NCI-H2171 treated with DMSO at 0.1 percent for 48 hours (cell line): ENCODE measurements at regions not wholly inside any gene's neighbourhood (a gene's known extent, or its start where the extent isn't known, plus 50 kb on each side); places are given as distances from the start of the nearest gene placed in this dataset.

Experiments
- DNase-seq: peaks from one replicate; lab custom pipeline; 2025; lab: John Stamatoyannopoulos, UW

DNA sequence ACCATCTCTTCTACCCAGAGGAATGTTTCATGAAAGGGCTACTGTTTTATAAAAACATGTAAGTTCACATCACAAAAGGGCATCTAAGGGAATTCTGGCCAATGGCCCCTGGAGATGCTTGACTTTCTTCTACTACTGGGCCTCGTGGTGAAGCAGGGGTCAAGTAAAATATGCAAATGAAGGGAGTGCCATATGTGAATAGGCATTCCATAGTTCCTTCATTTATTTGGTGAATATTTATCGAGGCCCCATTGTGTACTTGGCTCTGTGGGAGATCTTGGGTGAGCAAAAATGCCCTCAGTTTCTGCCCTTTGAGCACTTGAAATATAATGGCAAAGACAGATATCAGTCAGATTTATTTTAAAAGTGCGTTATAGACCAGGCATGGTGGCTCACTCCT, 101.3 kb upstream of the CACNA2D3 start:
- no peak for DNase-seq

DNA sequence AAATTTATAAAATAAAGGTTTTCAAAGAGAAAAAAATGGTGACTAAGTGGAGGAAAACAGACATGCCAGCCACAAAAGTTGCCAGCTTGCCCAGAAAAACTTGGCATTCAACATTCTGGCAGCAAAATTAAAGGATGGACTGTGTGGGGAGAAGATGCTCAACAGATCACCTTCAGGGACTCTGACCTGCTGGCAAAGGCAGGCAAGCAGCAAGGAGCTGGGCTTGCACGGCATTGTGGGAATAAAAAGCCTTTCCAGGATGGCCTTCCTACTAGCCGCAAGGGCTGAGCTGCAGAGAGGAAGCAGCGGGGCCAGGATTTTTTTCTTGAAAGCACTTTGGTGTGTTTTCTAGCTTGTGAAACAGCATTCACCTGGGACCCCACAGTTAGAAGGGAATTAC, 101.9 kb upstream of the CACNA2D3 start:
- DNase-seq = no peak

DNA sequence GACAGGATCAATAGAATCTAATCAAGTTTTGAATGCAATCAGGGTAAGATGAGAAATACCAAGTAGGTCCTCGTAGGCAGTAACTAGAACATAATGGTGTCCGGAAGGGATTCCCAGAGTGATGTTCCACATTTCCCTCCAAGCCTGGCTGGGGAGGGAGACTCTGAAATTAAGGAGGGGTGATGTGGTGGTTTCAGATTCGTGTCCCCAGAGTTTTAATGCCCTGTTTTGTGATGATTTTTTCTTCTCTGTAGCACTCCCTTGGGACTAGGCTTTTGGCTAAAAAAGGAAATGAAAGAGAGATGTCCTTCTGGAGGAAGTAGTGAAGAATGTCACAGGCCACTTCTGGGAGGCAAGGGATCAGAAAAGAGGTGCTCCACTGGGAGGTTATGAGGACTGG, 108.3 kb upstream of the CACNA2D3 start:
- peak; percentile 78 for DNase-seq

DNA sequence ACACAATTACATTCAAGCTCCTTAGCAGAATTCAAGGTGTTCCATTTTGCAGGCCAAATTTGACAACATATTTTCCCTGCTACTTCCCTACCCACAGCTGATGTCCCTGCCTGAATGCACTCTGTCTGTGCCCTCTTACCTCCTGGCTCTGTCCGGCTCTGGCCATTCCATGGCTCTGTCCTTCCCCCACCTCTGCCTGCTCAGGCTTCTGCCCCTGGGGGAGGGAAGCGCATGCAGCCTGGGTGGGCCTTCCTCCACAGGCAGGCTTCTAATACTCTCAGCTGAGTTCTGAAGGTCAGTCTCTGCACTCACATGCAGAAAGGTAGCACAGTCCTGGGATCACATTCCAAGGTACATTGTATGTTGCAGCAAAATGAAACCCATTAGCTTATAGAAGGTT, 113.6 kb upstream of the CACNA2D3 start:
- no peak for DNase-seq

DNA sequence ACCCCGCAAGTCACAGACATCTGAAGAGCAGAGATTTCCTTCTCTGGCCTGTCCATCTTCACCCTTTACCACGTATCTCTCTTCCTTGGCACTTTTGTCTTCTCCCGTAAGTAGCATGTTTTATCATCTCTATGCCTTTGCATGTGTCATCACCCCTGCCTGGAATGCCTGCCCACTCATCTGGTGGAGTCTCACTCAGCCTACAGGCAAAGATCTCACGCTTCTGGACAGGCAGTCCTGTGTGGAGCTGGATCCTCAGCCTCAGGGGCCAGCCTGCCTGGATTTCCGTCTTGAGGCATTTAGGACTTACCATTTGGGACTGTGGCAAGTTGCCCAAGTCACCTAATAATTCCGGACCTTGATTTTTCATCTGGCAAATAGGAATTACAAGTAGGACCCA, 114.3 kb upstream of the CACNA2D3 start:
- no peak for DNase-seq

DNA sequence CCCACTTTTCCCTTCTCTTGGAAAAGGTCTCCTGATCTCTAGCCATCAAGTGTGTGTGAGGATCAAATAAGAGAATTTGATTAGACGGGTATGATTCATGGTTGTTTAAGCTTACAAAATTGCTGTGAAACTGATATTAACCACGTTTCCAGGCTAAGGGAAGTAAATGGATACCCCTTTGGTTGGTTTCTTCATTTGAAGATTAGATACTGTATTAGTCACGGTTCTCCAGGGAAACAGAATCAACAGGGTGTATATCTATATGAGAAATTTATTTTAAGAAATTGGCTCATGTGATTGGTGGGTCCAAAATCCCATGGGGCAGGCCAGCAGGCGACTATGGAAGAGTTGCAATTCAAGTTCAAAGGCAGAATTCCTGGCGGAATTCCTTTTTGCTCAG, 112.7 kb upstream of the SELENOK start:
- no peak for DNase-seq

DNA sequence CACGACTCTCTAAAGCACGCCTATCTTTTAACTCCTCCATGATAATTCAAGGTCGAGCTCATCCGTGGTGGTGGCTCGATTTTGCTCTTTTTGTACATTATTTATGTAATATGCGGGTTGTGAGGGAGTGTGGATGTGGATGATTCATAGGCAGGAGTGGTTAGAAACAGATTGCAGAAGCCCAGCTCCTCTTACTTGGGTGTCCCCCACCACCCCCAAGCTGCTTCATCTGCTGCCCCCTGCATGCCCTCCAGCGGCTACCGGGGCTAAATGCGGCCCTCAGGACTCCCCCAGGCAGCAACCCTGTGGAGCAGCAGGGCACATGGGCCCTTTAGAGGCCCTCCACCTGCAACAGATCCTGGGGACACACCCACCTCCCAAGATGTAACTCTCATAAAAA, 111.5 kb upstream of the SELENOK start:
- no peak for DNase-seq

DNA sequence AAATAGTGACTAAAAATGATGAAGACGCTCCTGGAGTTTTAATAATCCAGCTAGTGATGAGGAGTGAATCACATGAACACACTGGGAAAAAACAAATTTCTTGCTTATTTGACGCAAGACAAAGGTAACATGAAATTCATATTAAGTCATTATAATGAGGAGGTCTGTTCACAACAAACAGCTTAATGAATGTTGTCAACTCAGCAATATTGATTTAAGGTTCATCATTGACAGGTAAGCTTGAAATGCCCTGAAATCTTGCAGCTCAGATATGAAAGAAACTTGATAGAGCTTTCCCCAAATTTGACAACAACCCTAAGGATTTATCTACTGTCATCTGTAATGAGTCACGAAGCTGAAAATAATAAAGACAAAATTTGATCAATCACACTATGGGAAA, 108.1 kb upstream of the SELENOK start:
- DNase-seq = no peak

DNA sequence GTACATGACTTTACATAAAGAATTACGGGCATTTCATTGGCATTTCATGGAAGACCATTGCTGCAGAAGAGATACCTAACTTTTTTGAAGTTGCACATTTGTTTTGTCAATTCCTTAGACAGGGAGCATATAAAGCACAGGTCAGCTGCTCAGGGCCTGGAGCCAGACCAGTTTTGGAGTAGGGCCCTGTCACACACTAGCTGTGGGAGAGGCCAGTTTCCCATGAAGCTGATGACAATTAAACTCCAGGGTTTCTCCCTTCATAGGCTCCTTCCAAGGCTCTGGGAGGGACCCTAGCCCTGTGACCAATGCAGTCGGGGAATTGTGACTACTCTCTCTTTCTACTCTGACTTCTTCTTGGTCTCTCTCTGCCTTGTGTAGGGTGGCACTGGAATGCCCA, 107.3 kb upstream of the SELENOK start:
- no peak for DNase-seq

DNA sequence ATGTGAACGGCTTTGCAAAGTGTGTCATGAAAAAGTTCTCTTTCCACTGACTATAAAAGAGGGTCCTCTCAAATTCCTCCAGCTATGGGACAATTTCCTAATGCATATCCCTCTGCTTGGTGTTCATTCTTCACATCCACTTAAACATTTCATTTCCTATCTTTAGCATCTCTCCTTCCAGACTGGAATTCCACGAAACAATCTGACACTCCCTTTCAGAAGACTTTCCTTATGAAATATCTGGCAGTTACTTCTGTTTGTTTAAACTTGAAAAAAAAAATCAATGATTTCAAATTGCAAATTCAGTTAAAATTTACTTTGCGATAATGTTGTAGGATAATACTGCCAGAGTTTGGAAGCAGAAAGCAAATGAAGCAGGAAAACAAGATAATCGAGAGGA, 105.8 kb upstream of the SELENOK start:
- DNase-seq = no peak

DNA sequence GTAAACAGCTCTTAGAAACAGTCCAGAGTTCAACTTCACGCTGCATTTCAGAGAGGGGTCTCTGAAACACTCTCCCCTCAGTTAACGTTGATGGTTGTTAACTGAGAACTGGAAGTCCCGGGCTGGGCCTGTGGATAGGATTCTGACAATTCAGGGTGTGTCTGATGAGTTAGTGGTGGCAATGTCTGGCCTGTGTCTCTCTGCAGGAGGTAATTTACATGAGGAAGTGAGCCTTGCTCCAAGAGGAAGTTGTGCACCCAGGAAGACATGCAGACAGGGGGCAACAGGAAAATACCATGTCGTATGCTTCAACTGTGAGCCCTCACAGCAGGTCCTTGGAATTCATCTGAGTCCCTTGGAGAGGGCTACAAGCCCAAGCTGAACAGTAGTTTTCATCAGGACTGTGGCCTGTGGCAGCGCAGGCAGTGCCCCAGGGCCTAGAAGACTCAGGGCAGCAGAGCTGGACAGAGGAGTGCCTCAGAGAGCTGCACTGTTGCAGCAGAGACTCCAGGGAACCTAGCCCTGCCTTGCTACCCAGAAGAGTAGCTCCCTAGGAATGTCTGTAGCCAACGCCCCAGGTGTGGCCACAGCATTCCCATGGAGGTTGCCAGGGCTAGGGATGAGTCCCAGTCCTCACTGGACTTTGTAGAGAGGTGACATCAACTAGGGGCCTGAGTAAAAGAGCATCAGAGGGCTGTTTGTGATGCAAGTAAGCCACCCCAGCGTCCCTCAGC, 104.6 kb upstream of the SELENOK start:
- no peak for DNase-seq

DNA sequence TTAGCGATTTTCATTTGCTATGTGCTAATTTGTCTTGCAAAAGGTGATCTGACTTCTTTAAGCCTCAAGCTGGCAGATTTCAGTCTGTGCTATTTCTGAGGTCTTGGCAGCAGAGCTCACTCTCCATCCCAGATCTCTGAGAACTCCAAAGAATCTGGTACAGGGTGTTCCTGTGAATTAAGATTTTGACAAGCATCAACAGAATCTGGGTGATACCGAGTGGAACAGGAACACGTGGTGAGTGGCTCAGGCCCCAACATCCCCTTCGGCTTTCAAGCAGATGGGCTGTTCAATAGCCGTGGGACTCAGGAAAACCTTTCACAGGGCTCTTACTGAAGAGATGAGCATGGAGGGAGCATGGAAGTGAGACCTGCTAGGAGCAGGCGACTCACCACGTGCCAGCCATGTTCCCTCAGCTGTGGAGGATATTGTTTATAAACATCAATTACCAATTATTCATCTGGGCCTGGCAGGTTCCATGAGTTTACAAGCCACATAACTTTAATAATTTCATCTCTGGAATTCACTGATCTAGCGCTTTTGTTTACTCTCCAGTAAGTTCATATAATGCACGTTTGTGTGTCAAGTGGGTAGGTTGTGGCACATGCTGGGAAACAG, 103.4 kb upstream of the SELENOK start:
- DNase-seq = no peak

DNA sequence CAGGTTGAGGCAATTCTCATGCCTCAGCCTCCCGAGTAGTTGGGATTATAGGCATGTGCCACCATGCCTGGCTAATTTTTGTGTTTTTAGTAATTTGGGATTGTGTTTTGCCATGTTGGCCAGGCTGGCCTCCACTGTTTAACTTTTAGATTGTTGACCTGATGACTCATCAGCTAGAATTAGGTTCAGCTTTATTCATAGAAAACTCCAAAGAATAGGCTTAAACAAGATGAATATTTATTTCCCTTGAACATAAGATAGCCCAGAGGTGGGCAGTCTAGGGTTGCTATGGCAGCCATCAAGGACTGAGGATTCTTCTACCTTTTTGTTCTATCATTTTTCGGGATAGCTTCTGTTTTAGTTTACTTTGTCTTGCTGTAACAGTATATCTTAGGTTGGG, 99.6 kb upstream of the SELENOK start:
- DNase-seq = no peak

DNA sequence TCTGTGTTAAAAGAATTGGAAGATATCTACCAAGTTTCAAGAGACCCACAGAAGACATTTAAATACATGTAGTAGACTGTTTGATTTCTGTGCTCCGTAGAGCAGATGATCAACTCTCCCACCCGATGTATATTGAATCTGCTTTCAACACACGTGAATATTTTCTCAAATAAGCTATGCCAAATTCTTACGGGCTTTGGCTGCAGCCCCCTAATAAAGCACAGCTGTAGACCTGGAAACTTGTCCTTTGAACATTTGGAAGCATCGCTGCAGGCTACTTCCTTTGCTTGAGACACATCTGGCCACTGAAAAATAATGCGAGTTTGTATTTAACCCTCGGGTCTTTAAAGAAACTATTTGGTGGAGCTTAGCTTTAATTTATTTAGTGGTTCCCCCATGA, 98.3 kb upstream of the SELENOK start:
- DNase-seq = no peak

DNA sequence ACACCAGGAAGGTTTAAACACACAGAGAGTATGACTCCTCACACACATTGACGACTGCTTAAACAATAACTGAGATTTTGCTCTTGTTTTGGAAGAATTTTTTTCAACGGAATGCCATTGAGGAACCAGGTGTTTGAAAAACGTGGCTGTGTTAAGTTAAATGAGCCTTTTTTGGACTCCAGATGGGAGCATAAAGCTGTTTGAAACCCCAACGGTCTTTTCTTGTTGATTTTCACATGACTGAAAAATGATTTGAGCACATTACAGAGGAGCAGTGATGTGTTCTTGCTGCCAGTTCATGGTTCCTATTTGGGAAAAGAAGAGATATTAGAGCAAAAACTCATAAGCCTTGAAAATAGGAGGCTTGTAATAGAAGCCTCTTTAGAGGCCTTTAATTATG, 97.8 kb upstream of the SELENOK start:
- peak; percentile 36 for DNase-seq

DNA sequence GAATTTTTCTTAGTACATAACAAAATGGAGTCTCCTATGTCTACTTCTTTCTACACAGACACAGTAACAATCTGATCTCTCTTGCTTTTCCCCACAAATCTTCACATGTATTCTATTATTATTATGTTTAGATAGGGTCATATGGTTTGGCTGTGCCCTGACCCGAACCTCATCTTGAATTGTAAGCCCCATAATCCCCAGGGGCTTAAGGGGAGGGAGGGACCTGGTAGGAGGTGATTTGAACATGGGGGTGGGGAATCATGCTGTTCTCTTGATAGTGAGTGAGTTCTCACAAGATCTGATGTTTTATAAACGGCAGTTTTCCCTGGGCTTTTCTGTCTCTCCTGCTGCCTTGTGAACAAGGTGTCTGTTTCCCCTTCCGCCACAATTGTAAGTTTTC, 86.7 kb upstream of the SELENOK start:
- DNase-seq = no peak

DNA sequence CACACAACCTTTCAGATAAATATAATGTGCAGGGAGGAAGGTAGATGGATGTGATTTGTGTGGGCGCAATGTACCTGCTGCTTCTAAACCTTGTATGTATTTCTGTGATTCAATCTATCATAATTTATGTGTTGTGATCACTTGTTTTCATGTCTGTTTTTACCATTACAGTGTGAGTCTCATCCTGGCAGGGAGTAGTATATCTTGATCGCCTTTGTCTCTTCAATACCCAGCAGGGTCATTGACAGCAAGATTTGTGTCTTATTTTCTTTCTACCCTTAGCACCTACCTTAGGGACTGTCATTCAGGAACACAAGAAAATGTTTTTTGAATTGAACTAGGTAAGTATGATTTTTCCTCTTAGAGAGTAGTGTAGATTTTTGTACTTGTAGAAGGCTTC, 83.7 kb upstream of the SELENOK start:
- no peak for DNase-seq

DNA sequence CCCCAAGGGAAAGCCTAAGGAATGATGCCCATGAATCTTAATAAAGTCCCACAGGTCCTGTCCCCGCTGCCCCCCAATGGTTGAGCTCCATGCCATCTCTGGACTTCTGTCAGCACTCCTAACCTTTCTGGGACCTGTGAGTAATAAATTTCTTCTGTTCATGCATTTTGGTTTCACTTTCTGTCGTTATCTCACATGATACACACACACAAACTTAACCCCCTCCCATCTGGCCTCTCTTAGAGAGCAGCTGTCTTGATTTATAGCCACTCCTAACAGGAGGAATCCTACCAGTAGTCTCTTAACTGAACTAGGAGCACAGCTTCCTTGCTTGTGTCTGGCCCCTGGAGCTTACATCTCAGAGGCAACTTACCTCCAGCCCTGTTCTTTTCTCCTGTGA, 82.7 kb upstream of the SELENOK start:
- peak; percentile 60 for DNase-seq

DNA sequence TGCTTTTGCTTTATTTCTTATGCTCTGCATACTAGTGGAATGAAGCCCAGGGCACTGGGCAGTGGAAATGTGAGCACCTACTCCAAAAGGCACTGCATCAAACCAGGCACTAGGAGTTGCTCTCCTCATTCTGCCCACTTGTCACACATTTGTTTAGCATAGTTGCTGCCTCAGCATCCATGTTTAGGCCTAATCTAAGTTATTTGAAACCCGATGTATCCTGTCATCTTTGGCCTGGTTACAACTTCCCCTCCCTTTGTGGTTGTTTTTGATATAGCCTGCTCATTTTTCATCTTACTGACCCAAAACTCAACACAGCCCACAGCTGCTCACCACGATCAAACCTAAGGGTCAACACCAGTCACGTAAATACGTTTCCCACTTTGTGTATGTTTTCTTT, 82.2 kb upstream of the SELENOK start:
- DNase-seq = no peak

DNA sequence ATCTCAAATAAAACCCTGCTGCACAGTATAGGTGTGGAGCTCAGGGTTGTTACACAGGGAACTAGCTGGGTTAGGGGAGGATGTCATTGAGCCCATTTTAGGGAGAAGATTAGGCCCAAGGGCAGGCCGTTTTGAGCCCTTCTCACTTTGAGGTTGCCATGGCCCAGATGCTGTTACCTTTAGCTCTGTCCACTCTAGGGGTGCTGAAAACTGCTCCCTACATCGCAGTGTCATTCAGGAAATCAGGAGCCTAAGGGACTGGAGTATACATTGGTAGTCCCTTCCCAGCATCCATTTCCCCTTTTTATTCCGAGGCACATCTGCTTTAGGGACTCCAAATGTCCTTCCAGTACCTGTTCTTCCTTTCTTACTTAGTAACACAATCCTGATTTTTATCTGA, 79.0 kb upstream of the SELENOK start:
- no peak for DNase-seq

DNA sequence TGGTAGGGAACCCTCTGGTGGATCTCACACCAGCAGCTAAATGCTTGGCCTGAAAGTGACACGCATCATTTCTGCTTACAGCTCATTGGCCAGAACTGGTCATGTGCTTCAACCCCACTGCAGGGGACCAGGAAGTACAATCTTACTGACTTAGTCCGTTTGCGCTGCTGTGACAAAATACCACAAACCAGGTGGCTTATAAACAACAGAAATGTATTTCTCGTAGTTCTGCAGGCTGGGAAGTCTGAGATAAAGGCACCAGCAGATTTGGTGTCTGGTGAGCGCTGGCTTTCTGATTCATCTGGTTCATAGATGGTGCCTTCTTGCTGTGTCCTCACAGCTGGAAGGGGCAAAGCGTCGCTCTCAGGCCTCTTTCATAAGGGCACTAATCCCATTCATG, 77.4 kb upstream of the SELENOK start:
- no peak for DNase-seq

DNA sequence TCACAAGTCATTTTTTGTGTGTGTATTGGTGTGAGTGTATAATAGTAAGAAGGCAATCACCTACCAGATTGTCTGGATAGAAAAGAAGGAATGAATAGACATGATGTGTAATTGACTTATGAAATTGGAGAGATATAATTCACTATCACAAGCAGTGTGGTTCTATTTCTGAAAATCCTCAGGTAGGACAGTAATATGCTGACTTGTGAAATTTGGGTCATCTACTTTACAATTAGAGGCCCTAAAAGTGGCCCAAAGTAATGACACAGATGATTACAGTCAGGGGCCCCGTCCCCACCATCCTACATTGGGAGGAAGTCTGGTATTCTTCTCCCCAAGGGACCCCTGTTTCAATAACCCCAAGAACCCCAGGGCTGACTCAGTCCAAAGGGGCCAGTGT, 73.6 kb upstream of the SELENOK start:
- no peak for DNase-seq

DNA sequence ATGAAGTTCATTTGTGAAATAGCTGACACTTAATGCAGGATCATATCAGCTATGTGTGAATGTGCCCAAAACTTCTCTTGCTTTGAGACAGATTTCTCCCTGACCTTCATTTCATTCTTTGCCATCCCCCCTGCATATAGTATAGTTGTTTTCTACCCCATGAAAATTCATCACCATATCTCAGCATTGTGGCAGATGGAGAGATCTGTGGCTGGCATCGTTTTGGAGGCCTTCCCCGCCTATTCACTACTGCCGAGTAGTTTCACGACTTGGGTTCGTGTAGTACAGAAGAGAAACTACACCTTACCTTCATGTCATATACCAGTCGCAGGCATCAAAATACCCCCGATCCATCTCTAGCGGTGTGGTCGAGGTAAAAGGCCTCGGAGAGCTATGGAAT, 66.2 kb upstream of the SELENOK start:
- no peak for DNase-seq

DNA sequence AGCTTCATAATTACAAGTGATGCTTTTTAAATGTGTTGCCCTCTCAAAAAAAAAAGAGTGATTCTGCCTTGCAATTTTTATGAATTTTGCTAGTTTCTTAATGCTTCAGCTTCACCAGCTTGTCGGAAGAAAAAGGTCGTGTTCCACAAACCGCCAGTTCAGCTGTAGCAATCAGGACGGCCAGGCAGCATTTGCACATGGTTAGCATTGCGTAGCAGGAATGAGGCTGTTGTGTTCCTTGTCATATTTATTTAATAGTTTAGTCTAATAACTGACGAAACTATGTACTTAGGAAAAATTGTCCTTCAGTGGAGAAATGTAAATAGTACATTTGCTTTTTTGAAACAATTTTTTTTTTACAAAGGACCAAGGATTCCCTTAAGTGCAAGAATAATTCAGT, 64.9 kb upstream of the SELENOK start:
- DNase-seq = no peak
